Tibial nerve (tissue), 4 donors: ENCODE measurements at regions not wholly inside any gene's neighbourhood (a gene's known extent, or its start where the extent isn't known, plus 50 kb on each side); places are given as distances from the start of the nearest gene placed in this dataset.

ENCODE experiments used
- DNase-seq, 2 donors: peaks; one replicate each; pipeline ENCODE4 v3.0.0-alpha.2; 2019; ENCODE audit warnings: low spot score in 2 of 2
- H3K27ac ChIP-seq, 4 donors: fragments of 200-600 bp; sonication (generic) in 3 of 4; one replicate each; pipeline ENCODE4 v1.5.1; 2017 to 2019; ENCODE audit warnings: mild to moderate bottlenecking in 1 of 4
- H3K27me3 ChIP-seq, 2 donors: fragments of 200-600 bp; sonication (generic) in 1 of 2; one replicate each; pipeline versions ENCODE4 v1.5.1 to v1.6.0; 2017 to 2019
- H3K36me3 ChIP-seq, 3 donors: fragments of 200-600 bp; sonication (generic); one replicate each; pipeline ENCODE4 v1.5.1; 2018 to 2019
- H3K4me1 ChIP-seq, 4 donors: fragments of 200-600 bp; sonication (generic) in 3 of 4; one replicate each; pipeline ENCODE4 v1.5.1; 2017 to 2019
- H3K4me3 ChIP-seq, 4 donors: fragments of 200-600 bp; sonication (generic) in 3 of 4; one replicate each; pipeline ENCODE4 v1.5.1; 2017 to 2019; ENCODE audit warnings: mild to moderate bottlenecking in 1 of 4, moderate library complexity in 1 of 4
- H3K9me3 ChIP-seq, 4 donors: fragments of 200-600 bp; sonication (generic) in 3 of 4; one replicate each; pipeline ENCODE4 v1.5.1; 2017 to 2019
- EP300 ChIP-seq, 2 donors: sonication (generic); formaldehyde crosslinking; IDR thresholded peaks; one replicate each; pipeline ENCODE4 v1.6.1; 2017; ENCODE audit warnings: antibody characterized with exemption in 2 of 2, mild to moderate bottlenecking in 1 of 2
- POLR2A ChIP-seq, 2 donors: fragments of 450-650 bp; IDR thresholded peaks; one replicate each; pipeline ENCODE4 v1.6.1; 2017; ENCODE audit warnings: antibody characterized with exemption in 2 of 2, mild to moderate bottlenecking in 2 of 2, moderate library complexity in 2 of 2
- WGBS, 2 donors: methylation state at CpG; one replicate each; pipeline ENCODE4 v1.1.5; 2018; 5-methylcytosine and 5-hydroxymethylcytosine counted together
- TF ChIP-seq, protein P1 (sequence below), 5 experiments: fragments of 200-600 bp in 3 of 5; fragments of 450-650 bp in 2 of 5; sonication (generic) in 3 of 5; IDR thresholded peaks; one replicate each; pipeline ENCODE4 v1.5.1; 2016 to 2019; ENCODE audit warnings: antibody characterized with exemption in 5 of 5, mild to moderate bottlenecking in 3 of 5, moderate library complexity in 2 of 5

DNA sequence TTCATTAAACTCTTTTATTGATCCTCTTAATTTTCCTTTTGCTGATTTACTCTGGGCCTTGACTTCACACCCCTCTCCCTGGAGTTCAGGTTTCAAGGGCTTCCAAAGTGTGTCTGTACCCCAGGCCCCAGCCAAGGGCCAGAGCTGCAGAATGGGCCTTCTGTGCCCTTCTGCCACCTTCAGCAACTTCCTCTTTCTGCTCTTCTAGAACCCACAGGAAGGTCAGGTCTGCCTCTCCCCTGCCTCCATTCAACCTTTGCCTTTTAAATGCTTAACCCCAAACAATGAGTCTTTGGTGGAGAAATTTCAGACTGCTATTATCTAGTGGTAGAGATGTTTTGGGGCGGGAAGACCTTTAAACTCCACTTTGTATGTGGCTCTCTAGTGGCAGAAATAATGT, 63.1 kb downstream of the TSN start:
- no peak for DNase-seq
- Histone ChIP-seq H3K4me1 (no peaks in the 10 kb centered on the region), H3K27me3 (no peaks in the 10 kb centered on the region), H3K27ac (no peak overlapping the region), H3K9me3 (peaks cover 0 to 12% (median 0%) of the 10 kb centered on the region in 4 donors), H3K4me3 (no peak overlapping the region), H3K36me3 (no peaks in the 10 kb centered on the region)
- TF ChIP-seq, protein P1, sequence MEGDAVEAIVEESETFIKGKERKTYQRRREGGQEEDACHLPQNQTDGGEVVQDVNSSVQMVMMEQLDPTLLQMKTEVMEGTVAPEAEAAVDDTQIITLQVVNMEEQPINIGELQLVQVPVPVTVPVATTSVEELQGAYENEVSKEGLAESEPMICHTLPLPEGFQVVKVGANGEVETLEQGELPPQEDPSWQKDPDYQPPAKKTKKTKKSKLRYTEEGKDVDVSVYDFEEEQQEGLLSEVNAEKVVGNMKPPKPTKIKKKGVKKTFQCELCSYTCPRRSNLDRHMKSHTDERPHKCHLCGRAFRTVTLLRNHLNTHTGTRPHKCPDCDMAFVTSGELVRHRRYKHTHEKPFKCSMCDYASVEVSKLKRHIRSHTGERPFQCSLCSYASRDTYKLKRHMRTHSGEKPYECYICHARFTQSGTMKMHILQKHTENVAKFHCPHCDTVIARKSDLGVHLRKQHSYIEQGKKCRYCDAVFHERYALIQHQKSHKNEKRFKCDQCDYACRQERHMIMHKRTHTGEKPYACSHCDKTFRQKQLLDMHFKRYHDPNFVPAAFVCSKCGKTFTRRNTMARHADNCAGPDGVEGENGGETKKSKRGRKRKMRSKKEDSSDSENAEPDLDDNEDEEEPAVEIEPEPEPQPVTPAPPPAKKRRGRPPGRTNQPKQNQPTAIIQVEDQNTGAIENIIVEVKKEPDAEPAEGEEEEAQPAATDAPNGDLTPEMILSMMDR (IDR thresholded peaks at IDR 0.05): no peak
- TF ChIP-seq POLR2A (IDR thresholded peaks at IDR 0.05) (no peak), EP300 (IDR thresholded peaks at IDR 0.05) (no peak)
- 60 to 67% methylated on average over 1 of the region's 1 CpG for WGBS, 2 donors

DNA sequence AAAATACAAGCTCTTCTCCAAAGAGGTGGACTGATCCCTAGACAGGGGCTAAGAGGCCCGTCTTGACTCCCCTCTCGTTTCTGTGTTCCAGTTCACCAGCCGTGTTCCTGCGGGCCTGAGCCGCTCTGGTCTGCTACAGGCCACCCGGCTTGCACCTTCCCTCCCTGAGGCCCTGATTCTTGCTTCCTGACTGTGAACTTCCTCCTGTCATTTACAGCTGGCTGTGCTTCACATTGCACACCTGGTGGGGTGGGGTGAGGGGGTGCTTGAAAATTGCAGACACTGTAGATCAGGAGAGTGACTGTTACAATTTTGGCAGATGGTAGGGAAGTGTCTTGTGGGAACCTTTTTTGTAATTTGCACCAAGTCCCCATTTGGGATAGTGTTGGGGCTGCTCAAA, 64.4 kb downstream of the TSN start:
- 67 to 71% methylated on average over 6 of the region's 6 CpGs for WGBS, 2 donors
- TF ChIP-seq EP300 (IDR thresholded peaks at IDR 0.05): no peak
- TF ChIP-seq, protein P1 (IDR thresholded peaks at IDR 0.05): no peak
- TF ChIP-seq POLR2A (IDR thresholded peaks at IDR 0.05): no peak
- H3K4me1 ChIP-seq: no peaks in the 10 kb centered on the region
- no peak overlapping the region for H3K27ac ChIP-seq
- DNase-seq: no peak
- peaks cover 0 to 12% (median 0%) of the 10 kb centered on the region in 4 donors for H3K9me3 ChIP-seq
- H3K27me3 ChIP-seq: no peaks in the 10 kb centered on the region
- no peak overlapping the region for H3K4me3 ChIP-seq
- H3K36me3 ChIP-seq: no peaks in the 10 kb centered on the region

DNA sequence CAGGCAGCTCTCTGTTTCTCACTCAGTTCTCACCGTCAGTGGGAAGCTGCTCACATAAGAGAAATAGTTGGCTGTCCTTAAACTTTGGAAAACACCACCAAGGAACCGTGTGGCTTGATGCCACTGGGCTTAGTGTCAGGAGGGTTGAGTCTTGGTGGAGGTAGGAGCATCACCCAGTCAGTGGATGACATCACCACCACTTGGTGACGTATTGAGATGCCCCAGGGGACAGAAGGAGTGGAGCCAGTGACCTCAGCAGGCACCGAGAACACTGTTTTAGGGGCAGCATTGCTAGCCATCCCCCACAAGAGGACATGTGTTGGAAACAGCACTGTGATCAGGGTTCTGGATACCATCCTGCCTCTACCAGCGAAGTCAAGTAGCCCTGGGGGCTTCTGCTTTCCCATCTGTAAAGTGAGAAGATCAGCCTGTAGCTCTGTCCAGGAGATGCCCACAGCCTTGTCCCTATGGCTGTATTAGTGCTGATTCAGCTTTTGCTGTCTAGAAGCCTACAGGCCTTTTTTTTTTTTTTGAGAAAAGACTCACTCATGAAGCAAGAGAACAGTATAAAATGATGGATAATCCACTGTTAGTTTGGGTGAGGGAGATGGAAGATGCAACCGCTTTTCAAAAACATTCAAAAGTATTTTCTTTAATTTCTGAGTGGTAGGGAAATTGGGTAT, 66.2 kb downstream of the TSN start:
- H3K9me3 ChIP-seq: peaks cover 0 to 12% (median 0%) of the 10 kb centered on the region in 4 donors
- H3K27me3 ChIP-seq: no peaks in the 10 kb centered on the region
- H3K4me3 ChIP-seq: no peak overlapping the region
- no peak for TF ChIP-seq EP300 (IDR thresholded peaks at IDR 0.05)
- no peaks in the 10 kb centered on the region for H3K36me3 ChIP-seq
- WGBS, 2 donors: 73 to 81% methylated on average over 6 of the region's 6 CpGs
- DNase-seq: no peak
- H3K27ac ChIP-seq: no peak overlapping the region
- H3K4me1 ChIP-seq: no peaks in the 10 kb centered on the region

DNA sequence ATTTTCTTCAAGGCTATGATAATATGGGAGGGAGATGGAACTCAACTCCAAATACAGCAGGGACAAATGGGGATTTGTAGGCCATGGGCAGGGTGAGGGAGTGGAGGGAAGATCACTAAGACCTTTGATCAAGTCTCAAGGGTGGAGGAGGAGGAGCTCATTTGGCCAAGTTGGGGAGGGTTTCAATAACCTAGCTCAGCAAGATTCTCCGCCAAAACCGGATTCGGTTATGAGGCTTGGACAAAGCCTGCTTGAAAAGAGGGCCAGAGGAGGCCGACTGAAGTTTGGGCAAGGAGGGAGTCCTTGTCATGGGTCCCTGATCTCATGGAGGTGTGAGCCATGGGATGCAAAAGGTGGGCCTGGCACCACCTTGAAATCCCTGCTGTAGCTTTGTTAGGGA, 68.8 kb downstream of the TSN start:
- Histone ChIP-seq H3K9me3 (no peaks in the 10 kb centered on the region), H3K27ac (no peak overlapping the region), H3K36me3 (no peaks in the 10 kb centered on the region), H3K4me1 (no peaks in the 10 kb centered on the region), H3K4me3 (no peak overlapping the region), H3K27me3 (no peaks in the 10 kb centered on the region)
- TF ChIP-seq EP300 (IDR thresholded peaks at IDR 0.05) (no peak), POLR2A (IDR thresholded peaks at IDR 0.05) (no peak)
- TF ChIP-seq, protein P1 (IDR thresholded peaks at IDR 0.05): no peak
- WGBS, 2 donors: 85 to 90% methylated on average over 4 of the region's 4 CpGs
- DNase-seq: no peak

DNA sequence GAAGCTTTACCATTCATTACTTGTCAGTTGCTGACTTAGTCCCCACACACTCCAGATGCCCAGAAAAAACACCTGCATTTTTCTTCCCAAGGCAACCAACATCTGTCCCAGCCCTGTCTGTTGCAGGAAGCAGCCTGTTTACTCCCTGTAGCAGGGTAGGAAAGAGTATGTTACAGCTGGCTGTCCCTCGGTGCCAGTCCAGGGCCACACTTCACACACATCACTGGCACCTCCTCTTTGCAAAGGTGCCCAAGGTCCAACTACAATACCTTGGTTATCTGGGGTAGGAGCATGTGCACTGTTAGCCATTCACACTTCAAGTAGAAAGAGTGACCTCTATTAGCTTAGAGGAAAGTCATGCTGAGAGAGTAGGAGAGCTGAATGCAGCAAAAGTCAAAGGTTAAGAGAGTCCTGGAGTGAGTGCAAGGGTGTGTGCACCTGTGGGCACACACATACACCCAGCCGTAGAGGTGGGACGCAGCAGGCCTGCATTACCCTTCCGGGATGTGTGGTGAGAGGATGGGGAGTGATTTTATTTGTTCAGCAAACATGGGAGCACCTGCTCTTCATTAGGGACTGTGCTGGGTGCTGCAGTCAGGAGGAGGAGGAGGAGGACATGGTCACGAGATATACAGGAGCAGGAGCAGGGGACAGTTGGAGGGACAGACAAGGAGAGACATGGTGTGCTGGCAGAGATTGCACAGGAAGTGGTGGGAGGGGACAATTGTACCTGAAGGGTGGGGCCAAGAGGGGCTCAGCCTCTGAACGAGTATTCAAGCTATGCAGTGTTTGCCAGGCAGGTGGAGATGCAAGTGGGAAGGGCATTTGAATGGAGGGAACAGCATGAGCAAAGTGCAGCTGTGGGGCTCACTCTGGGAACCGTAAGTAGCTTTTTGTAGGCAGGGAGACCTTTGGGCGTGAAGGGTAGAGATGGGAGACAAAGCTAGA, 69.8 kb downstream of the TSN start:
- TF ChIP-seq, protein P1 (IDR thresholded peaks at IDR 0.05): no peak
- TF ChIP-seq POLR2A (IDR thresholded peaks at IDR 0.05) (no peak), EP300 (IDR thresholded peaks at IDR 0.05) (no peak)

More for the DNA sequence above, 69.8 kb downstream of the TSN start:
- Histone ChIP-seq H3K36me3 (no peaks in the 10 kb centered on the region), H3K4me3 (no peak overlapping the region), H3K27ac (no peak overlapping the region), H3K9me3 (no peaks in the 10 kb centered on the region), H3K27me3 (no peaks in the 10 kb centered on the region), H3K4me1 (no peaks in the 10 kb centered on the region)
- DNase-seq: no peak
- WGBS, 2 donors: 73 to 79% methylated on average over 8 of the region's 8 CpGs
